Keratinocyte (primary cell): ENCODE measurements at regions not wholly inside any gene's neighbourhood (a gene's known extent, or its start where the extent isn't known, plus 50 kb on each side); places are given as distances from the start of the nearest gene placed in this dataset.

Experiments
- DNase-seq: peaks from one replicate; pipeline ENCODE4 v3.0.0-alpha.2; 2011; ENCODE audit warnings: low read depth, missing footprints, low spot score
- FAIRE-seq: peaks from 2 replicates; lab custom pipeline; 2011; peaks lifted over from hg19 to GRCh38; lab: Jason Lieb, UNC
- H2AFZ ChIP-seq: 2 replicates; pipeline ENCODE4 v1.6.0; 2012; ENCODE audit warnings: low read length, control low read depth, inconsistent platforms; ENCODE audit not compliant: control insufficient read depth
- H3K27ac ChIP-seq: 2 replicates; pipeline ENCODE4 v1.5.1; 2011; ENCODE audit warnings: low read length; ENCODE audit not compliant: control insufficient read depth, insufficient read depth
- H3K27me3 ChIP-seq: 3 replicates; pipeline ENCODE4 v1.6.0; 2011; ENCODE audit warnings: low read length; ENCODE audit not compliant: control insufficient read depth, insufficient read depth; ENCODE audit errors: extremely low read depth
- H3K36me3 ChIP-seq, 2 experiments: 2 replicates in 1 of 2; 3 replicates in 1 of 2; pipeline ENCODE4 v1.5.1; 2011; ENCODE audit warnings: low read length in 2 of 2, mild to moderate bottlenecking in 1 of 2; ENCODE audit not compliant: control insufficient read depth in 2 of 2, insufficient read depth in 2 of 2; ENCODE audit errors: extremely low read depth in 1 of 2
- H3K4me1 ChIP-seq: 3 replicates; pipeline ENCODE4 v1.5.1; 2011; ENCODE audit warnings: low read length; ENCODE audit not compliant: control insufficient read depth, insufficient read depth; ENCODE audit errors: extremely low read depth
- H3K4me2 ChIP-seq: 3 replicates; pipeline ENCODE4 v1.6.0; 2011; ENCODE audit warnings: low read depth, low read length; ENCODE audit not compliant: control insufficient read depth, insufficient read depth; ENCODE audit errors: extremely low read depth
- H3K4me3 ChIP-seq, 3 experiments: fragments of 200-600 bp in 1 of 3; sonication (generic) in 1 of 3; 2 replicates in 2 of 3; 3 replicates in 1 of 3; pipeline ENCODE4 v1.5.1; 2011 to 2016; ENCODE audit warnings: low read length in 3 of 3, mild to moderate bottlenecking in 3 of 3, control low read depth in 2 of 3, inconsistent platforms in 1 of 3, low read depth in 1 of 3, mixed read lengths in 1 of 3, mixed run types in 1 of 3, moderate library complexity in 1 of 3; ENCODE audit not compliant: control insufficient read depth in 2 of 3, insufficient read depth in 2 of 3; ENCODE audit errors: extremely low read depth in 1 of 3
- H3K79me2 ChIP-seq: 2 replicates; pipeline ENCODE4 v1.6.0; 2012; ENCODE audit warnings: low read length; ENCODE audit not compliant: control insufficient read depth, insufficient read depth
- H3K9ac ChIP-seq: 3 replicates; pipeline ENCODE4 v1.6.0; 2011; ENCODE audit warnings: low read length; ENCODE audit not compliant: control insufficient read depth, insufficient read depth; ENCODE audit errors: extremely low read depth
- H3K9me1 ChIP-seq: 3 replicates; pipeline ENCODE4 v1.6.0; 2011; ENCODE audit warnings: low read length; ENCODE audit not compliant: control insufficient read depth, insufficient read depth; ENCODE audit errors: extremely low read depth
- H3K9me3 ChIP-seq: 2 replicates; pipeline ENCODE4 v1.5.1; 2012; ENCODE audit warnings: low read depth, low read length; ENCODE audit not compliant: control insufficient read depth
- H4K20me1 ChIP-seq: 3 replicates; pipeline ENCODE4 v1.6.0; 2011; ENCODE audit warnings: low read length; ENCODE audit not compliant: control insufficient read depth, insufficient read depth; ENCODE audit errors: extremely low read depth
- CTCF ChIP-seq, 3 experiments: IDR thresholded peaks in 1 of 3; conservative IDR thresholded peaks in 1 of 3; optimal IDR thresholded peaks in 1 of 3; 2 replicates in 2 of 3; 3 replicates in 1 of 3; pipeline versions ENCODE3 to v1.5.1; 2011; ENCODE audit warnings: low read length in 3 of 3, mild to moderate bottlenecking in 3 of 3, moderate library complexity in 2 of 3, control low read depth in 1 of 3, inconsistent platforms in 1 of 3; ENCODE audit not compliant: insufficient read depth in 2 of 3; ENCODE audit errors: extremely low read depth in 1 of 3
- EZH2 ChIP-seq: IDR thresholded peaks from one replicate; pipeline ENCODE4 v1.6.1; 2012; ENCODE audit warnings: inconsistent platforms, mild to moderate bottlenecking, low read length, moderate library complexity
- dilution Hi-C: fragments of 300-500 bp; cut with MboI; formaldehyde crosslinking; loops from one replicate; pipeline ENCODE4 v1.7.0; 2020; ENCODE audit warnings: low sequenced_read_pairs; ENCODE audit not compliant: extremely low pct_ligation_motif_present

DNA sequence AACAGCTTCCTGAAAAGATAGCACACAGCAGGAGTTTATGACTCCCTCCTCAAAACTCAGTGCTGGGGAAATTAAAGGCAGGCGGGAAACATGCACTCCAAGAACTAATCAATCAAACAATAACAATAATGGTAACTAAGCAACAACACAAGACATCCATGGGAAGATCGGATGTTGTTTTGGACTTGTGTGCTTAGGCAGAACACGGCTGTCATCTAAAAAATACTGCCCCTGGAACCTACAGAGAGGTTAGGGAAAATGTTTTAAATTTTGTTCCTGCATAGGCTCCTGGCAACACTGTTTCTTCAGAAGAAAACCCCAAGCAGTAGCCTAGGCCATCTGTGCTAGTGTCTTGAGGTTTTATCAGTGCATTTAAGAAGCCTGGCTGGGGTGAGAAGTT lies 1378.2 kb downstream of the STIM2 start:
- Histone ChIP-seq H3K27me3 (no peaks in the 10 kb centered on the region), H3K4me2 (no peak overlapping the region), H3K79me2 (no peaks in the 10 kb centered on the region), H3K9me1 (no peaks in the 10 kb centered on the region), H3K9ac (no peak overlapping the region), H3K36me3 (no peaks in the 10 kb centered on the region), H3K27ac (no peak overlapping the region), H3K4me1 (no peaks in the 10 kb centered on the region), H2AFZ (no peak overlapping the region), H3K4me3 (no peak overlapping the region), H3K9me3 (no peaks in the 10 kb centered on the region), H4K20me1 (no peaks in the 10 kb centered on the region)
- TF ChIP-seq EZH2 (no peak), CTCF (optimal IDR thresholded peaks at IDR 0.05 in 1 of 3, IDR thresholded peaks at IDR 0.05 in 1 of 3, conservative IDR thresholded peaks at IDR 0.05 in 1 of 3; ENCODE audit: extremely low read depth in 1 of 3, insufficient read depth in 2 of 3, low read length in 3 of 3) (no peak)
- no peak for DNase-seq
- FAIRE-seq, result no peak
- dilution Hi-C loops, result no loop called here

DNA sequence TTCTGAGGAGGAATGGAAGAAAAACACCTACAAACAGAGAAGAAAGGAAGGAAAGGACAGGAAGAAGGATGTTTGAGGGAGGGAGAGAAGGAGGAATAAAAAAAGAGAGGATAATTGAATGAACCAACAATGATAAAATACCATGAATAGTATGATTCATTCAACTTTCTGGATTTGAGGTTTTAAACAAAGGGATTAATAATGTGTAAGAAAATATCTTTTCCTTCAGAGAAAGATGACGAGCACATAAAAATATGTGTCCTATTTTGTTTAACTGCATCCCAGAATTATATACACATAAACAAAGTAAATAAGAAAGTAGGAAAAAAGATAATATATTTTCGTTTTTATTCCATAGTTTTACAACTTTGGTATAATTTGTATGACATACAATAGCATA lies 1380.4 kb downstream of the STIM2 start:
- Histone ChIP-seq H4K20me1 (no peaks in the 10 kb centered on the region), H2AFZ (no peak overlapping the region), H3K36me3 (no peaks in the 10 kb centered on the region)

More for the DNA sequence above, 1380.4 kb downstream of the STIM2 start:
- Histone ChIP-seq H3K9ac (no peak overlapping the region), H3K9me3 (no peaks in the 10 kb centered on the region), H3K27ac (no peak overlapping the region), H3K27me3 (no peaks in the 10 kb centered on the region), H3K4me2 (no peak overlapping the region), H3K79me2 (no peaks in the 10 kb centered on the region), H3K4me1 (no peaks in the 10 kb centered on the region), H3K4me3 (no peak overlapping the region), H3K9me1 (no peaks in the 10 kb centered on the region)
- FAIRE-seq (no peak), DNase-seq (no peak)
- TF ChIP-seq CTCF (optimal IDR thresholded peaks at IDR 0.05 in 1 of 3, IDR thresholded peaks at IDR 0.05 in 1 of 3, conservative IDR thresholded peaks at IDR 0.05 in 1 of 3; ENCODE audit: extremely low read depth in 1 of 3, insufficient read depth in 2 of 3, low read length in 3 of 3) (no peak), EZH2 (no peak)
- dilution Hi-C loops, result no loop called here
